Glomerular visceral epithelial cell (primary cell): ENCODE measurements at regions not wholly inside any gene's neighbourhood (a gene's known extent, or its start where the extent isn't known, plus 50 kb on each side); places are given as distances from the start of the nearest gene placed in this dataset.
"Not testable (repeated sequence)": the region's sequence is repeated elsewhere in the genome, so short reads cannot be mapped to it uniquely, and the experiment has no call there.

Source experiments
- DNase-seq: peaks from one replicate; pipeline ENCODE4 v3.0.0-alpha.2; 2016; ENCODE audit errors: extremely low spot score

DNA sequence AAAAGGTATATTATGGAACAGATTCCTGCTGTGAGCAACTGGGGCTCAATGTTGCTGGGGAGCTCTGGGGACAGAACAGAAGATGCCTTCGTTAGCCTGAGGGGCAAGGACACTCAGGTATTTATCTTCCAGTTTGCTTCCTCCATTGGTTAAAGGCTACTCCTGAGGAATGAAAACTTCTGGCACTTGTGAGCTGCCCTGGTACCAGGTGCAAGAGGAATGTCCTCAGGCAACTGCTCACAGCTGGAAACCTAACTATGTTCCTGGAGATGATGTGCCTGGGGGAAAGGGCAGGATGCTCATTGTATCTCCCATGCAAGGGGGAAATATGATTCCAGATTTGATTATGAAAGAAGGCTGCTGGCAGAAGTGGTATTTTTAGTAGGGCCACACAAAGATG lies 54.0 kb upstream of the BBX start:
- no peak for DNase-seq

DNA sequence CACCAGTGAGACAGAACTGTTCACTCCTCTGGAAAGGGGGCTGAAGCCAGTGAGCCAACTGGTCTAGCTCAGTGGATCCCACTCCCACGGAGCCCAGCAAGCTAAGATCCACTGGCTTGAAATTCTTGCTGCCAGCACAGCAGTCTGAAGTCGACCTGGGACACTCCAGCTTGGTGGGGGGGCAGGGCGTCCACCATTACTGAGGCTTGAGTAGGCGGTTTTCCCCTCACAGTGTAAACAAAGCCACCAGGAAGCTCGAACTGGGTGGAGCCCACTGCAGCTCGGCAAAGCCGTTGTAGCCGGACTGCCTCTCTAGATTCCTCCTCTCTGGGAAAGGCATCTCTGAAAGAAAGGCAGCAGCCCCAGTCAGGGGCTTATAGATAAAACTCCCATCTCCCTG lies 52.3 kb upstream of the BBX start:
- not testable (repeated sequence) for DNase-seq
